GM19397 (cell line): ENCODE measurements at regions not wholly inside any gene's neighbourhood (a gene's known extent, or its start where the extent isn't known, plus 50 kb on each side); places are given as distances from the start of the nearest gene placed in this dataset.

Source experiments
- ATAC-seq: cut with Tn5 transposase; IDR thresholded peaks from one replicate; pipeline ENCODE4 v1.9.1; 2021; ENCODE audit warnings: mild to moderate bottlenecking, moderate library complexity; ENCODE audit not compliant: unreplicated experiment

GRCh38 chr20:10919396-10920140, 245.8 kb upstream of the JAG1 start:
- no peak for ATAC-seq

GRCh38 chr20:10920396-10920795, 246.6 kb upstream of the JAG1 start:
- no peak for ATAC-seq

GRCh38 chr20:10921491-10922010, 247.8 kb upstream of the JAG1 start:
- ATAC-seq = no peak

GRCh38 chr20:10922506-10922905, 248.7 kb upstream of the JAG1 start:
- ATAC-seq = no peak

GRCh38 chr20:10922941-10923340, 249.1 kb upstream of the JAG1 start:
- ATAC-seq = no peak

GRCh38 chr20:10924644-10925201, 250.9 kb upstream of the JAG1 start:
- no peak for ATAC-seq

- ATAC-seq = no peak
Observed at GRCh38 chr20:10925767-10926166, 252.0 kb upstream of the JAG1 start.

- ATAC-seq = no peak
Observed at GRCh38 chr20:10927011-10927583, 253.3 kb upstream of the JAG1 start.

- no peak for ATAC-seq
Observed at GRCh38 chr20:10927936-10928840, 254.4 kb upstream of the JAG1 start.

GRCh38 chr20:10928841-10929421, 255.1 kb upstream of the JAG1 start:
- no peak for ATAC-seq

- no peak for ATAC-seq
Observed at GRCh38 chr20:10935658-10936402, 262.0 kb upstream of the JAG1 start.

- no peak for ATAC-seq
Observed at GRCh38 chr20:10936786-10937185, 263.0 kb upstream of the JAG1 start.

- ATAC-seq = no peak
Observed at GRCh38 chr20:10939331-10939941, 265.6 kb upstream of the JAG1 start.

- peak; percentile 98 for ATAC-seq
Observed at GRCh38 chr20:10940941-10941340, 267.1 kb upstream of the JAG1 start.

GRCh38 chr20:10943686-10944265, 270.0 kb upstream of the JAG1 start:
- ATAC-seq = no peak

- ATAC-seq = no peak
Observed at GRCh38 chr20:10946124-10946880, 272.5 kb upstream of the JAG1 start.

GRCh38 chr20:10947726-10948125, 273.9 kb upstream of the JAG1 start:
- no peak for ATAC-seq

GRCh38 chr20:10949930-10950783, 276.4 kb upstream of the JAG1 start:
- no peak for ATAC-seq
